GM12878 (cell line): ENCODE measurements at regions not wholly inside any gene's neighbourhood (a gene's known extent, or its start where the extent isn't known, plus 50 kb on each side); places are given as distances from the start of the nearest gene placed in this dataset.
A peak's percentile ranks its signal among the peaks of the same experiment; 100 is the strongest.

Experiments
- ATAC-seq: fragments of 200-7000 bp; cut with Tn5 transposase; 3 replicates; pipeline ENCODE4 v1.9.1; 2020; ENCODE audit warnings: mild to moderate bottlenecking, moderate library complexity
- BruUV-seq: library from RNA; stranded (reverse); fragments of 400-500 nt; replicated peaks from 2 replicates; lab custom pipeline; 2021; lab: Mats Ljungman, UMichigan
- CTCF ChIA-PET: fragments of 300-600 bp; sonication (Branson Sonifier 250); formaldehyde crosslinking; extraction: SDS; loops from one replicate; lab custom pipeline; 2021; ENCODE audit warnings: inconsistent platforms; lab: Yijun Ruan, JAX
- POLR2A ChIA-PET: fragments of 350-600 bp; formaldehyde crosslinking; extraction: SDS; loops from one replicate; lab custom pipeline; 2021; ENCODE audit warnings: inconsistent platforms; lab: Charles Lee
- RAD21 ChIA-PET: fragments of 300-600 bp; sonication (Branson Sonifier 250); formaldehyde crosslinking; loops from one replicate; lab custom pipeline; 2023; ENCODE audit warnings: antibody characterized with exemption; ENCODE audit not compliant: unreplicated experiment; lab: Charles Lee
- SMC1A ChIA-PET: fragments of 300-600 bp; sonication (Branson Sonifier 250); formaldehyde crosslinking; loops from one replicate; lab custom pipeline; 2023; ENCODE audit not compliant: unreplicated experiment, uncharacterized antibody; lab: Charles Lee
- DNase-seq: peaks from one replicate; pipeline ENCODE4 v3.0.0-alpha.2; 2011; ENCODE audit warnings: low read depth, low spot score
- FAIRE-seq: peaks from 3 replicates; lab custom pipeline; 2011; peaks lifted over from hg19 to GRCh38; lab: Jason Lieb, UNC
- H2AFZ ChIP-seq: 2 replicates; pipeline ENCODE4 v1.6.0; 2011; ENCODE audit warnings: low read depth, low read length, control low read depth; ENCODE audit not compliant: control insufficient read depth
- H3K27ac ChIP-seq: 2 replicates; pipeline ENCODE4 v1.5.1; 2011; ENCODE audit warnings: control low read depth; ENCODE audit not compliant: control insufficient read depth, insufficient read depth
- H3K27me3 ChIP-seq, 2 experiments: replicated peaks in 1 of 2; 2 replicates each; pipeline versions ENCODE4 v1.6.0 to v1.6.1; 2011; ENCODE audit warnings: low read length in 1 of 2; ENCODE audit not compliant: control insufficient read depth in 2 of 2, insufficient read depth in 2 of 2
- H3K36me3 ChIP-seq, 2 experiments: 2 replicates each; pipeline ENCODE4 v1.5.1; 2011; ENCODE audit warnings: low read length in 1 of 2; ENCODE audit not compliant: control insufficient read depth in 2 of 2, insufficient read depth in 2 of 2
- H3K4me1 ChIP-seq: 2 replicates; pipeline ENCODE4 v1.6.1; 2011; ENCODE audit warnings: mild to moderate bottlenecking, low read length, moderate library complexity, mixed read lengths; ENCODE audit not compliant: control insufficient read depth, insufficient read depth
- H3K4me2 ChIP-seq: 2 replicates; pipeline ENCODE4 v1.6.0; 2011; ENCODE audit warnings: control low read depth; ENCODE audit not compliant: control insufficient read depth, insufficient read depth
- H3K4me3 ChIP-seq: fragments of 200-600 bp; sonication (generic); 2 replicates; pipeline ENCODE4 v1.5.1; 2016
- H3K79me2 ChIP-seq: 2 replicates; pipeline ENCODE4 v1.6.0; 2011; ENCODE audit warnings: low read length; ENCODE audit not compliant: control insufficient read depth, insufficient read depth
- H3K9ac ChIP-seq: 2 replicates; pipeline ENCODE4 v1.8.0; 2011; ENCODE audit warnings: low read length, control low read depth, mixed read lengths; ENCODE audit not compliant: control insufficient read depth, insufficient read depth
- H3K9me3 ChIP-seq: replicated peaks from 3 replicates; pipeline ENCODE4 v1.5.1; 2011; ENCODE audit warnings: mild to moderate bottlenecking, low read length; ENCODE audit not compliant: control insufficient read depth, insufficient read depth
- H4K20me1 ChIP-seq: 2 replicates; pipeline ENCODE4 v1.6.0; 2011; ENCODE audit not compliant: control insufficient read depth, insufficient read depth
- NFIC ChIP-seq: IDR thresholded peaks from 2 replicates; pipeline ENCODE4 v1.6.1; 2012; ENCODE audit warnings: low read depth, mild to moderate bottlenecking, inconsistent platforms, low read length, moderate library complexity
- PRDM15 ChIP-seq: fragments of 450-650 bp; formaldehyde crosslinking; IDR thresholded peaks from 2 replicates; pipeline ENCODE4 v1.4.0; 2020; ENCODE audit warnings: mild to moderate bottlenecking, moderate library complexity
- RUNX3 ChIP-seq: IDR thresholded peaks from 2 replicates; pipeline ENCODE4 v1.6.1; 2012; ENCODE audit warnings: low read length, inconsistent platforms
- SREBF2 ChIP-seq: IDR thresholded peaks from 2 replicates; pipeline ENCODE4 v1.6.1; 2012; ENCODE audit warnings: mild to moderate bottlenecking, low read length
- TCF3 ChIP-seq: IDR thresholded peaks from 2 replicates; pipeline ENCODE4 v1.6.1; 2012; ENCODE audit warnings: low read depth, mild to moderate bottlenecking, low read length, borderline replicate concordance; ENCODE audit not compliant: insufficient read depth
- WGBS: methylation state at CpG from one replicate; pipeline ENCODE4 v1.1.6; 2016; ENCODE audit warnings: low lambda C conversion rate; ENCODE audit not compliant: insufficient replicate concordance, insufficient coverage; ENCODE audit errors: missing lambda C conversion rate; 5-methylcytosine and 5-hydroxymethylcytosine counted together
- in situ Hi-C: fragments of 300-500 bp; cut with MboI; formaldehyde crosslinking; loops from 9 replicates; pipeline ENCODE4 v1.14.3; 2018; ENCODE audit warnings: mixed read lengths
- intact Hi-C: fragments of 100-400 bp; cut with micrococcal nuclease; formaldehyde crosslinking; loops from one replicate; pipeline ENCODE4 v1.14.2; 2022; ENCODE audit not compliant: unreplicated experiment

- POLR2A ChIA-PET = no interaction called here
- H3K4me1 ChIP-seq = no peaks in the 10 kb centered on the region
Measured at GRCh38 chr2:144133936-144134665, 385.8 kb downstream of the ZEB2 start.

More at GRCh38 chr2:144133936-144134665, 385.8 kb downstream of the ZEB2 start:
- WGBS = 57% methylated on average over 7 of the region's 7 CpGs
- no peaks in the 10 kb centered on the region for H3K79me2 ChIP-seq
- H3K36me3 ChIP-seq = no peaks in the 10 kb centered on the region
- no peak overlapping the region for H3K9ac ChIP-seq
- in situ Hi-C loops (no loop called here), intact Hi-C loops (no loop called here)
- RAD21 ChIA-PET = no interaction called here
- SMC1A ChIA-PET = no interaction called here
- H3K27ac ChIP-seq = no peak overlapping the region
- H3K9me3 ChIP-seq = no peaks in the 10 kb centered on the region
- H2AFZ ChIP-seq = no peak overlapping the region
- H4K20me1 ChIP-seq = no peaks in the 10 kb centered on the region
- TF ChIP-seq RUNX3 = peak; percentile 43; the same call in 1 of the 2 replicates
- TF ChIP-seq PRDM15 (CRISPR knock-in tag) = no peak
- TF ChIP-seq SREBF2 = no peak
- no peak for TF ChIP-seq TCF3
- 0 out of 2 replicates have a peak, but pooled peaks have one; percentile 40 for TF ChIP-seq NFIC
- FAIRE-seq (no peak), DNase-seq (no peak), ATAC-seq (no peak; the same call in 2 of the 3 replicates)
- no peak overlapping the region for H3K4me2 ChIP-seq
- BruUV-seq = no TSS peak
- no peaks in the 10 kb centered on the region for H3K27me3 ChIP-seq
- CTCF ChIA-PET = no interaction called here
- no peak overlapping the region for H3K4me3 ChIP-seq
